ENCODE measurements at regions not wholly inside any gene's neighbourhood (a gene's known extent, or its start where the extent isn't known, plus 50 kb on each side); places are given as distances from the start of the nearest gene placed in this dataset.
"Not testable (repeated sequence)": the region's sequence is repeated elsewhere in the genome, so short reads cannot be mapped to it uniquely, and the experiment has no call there.

DNA sequence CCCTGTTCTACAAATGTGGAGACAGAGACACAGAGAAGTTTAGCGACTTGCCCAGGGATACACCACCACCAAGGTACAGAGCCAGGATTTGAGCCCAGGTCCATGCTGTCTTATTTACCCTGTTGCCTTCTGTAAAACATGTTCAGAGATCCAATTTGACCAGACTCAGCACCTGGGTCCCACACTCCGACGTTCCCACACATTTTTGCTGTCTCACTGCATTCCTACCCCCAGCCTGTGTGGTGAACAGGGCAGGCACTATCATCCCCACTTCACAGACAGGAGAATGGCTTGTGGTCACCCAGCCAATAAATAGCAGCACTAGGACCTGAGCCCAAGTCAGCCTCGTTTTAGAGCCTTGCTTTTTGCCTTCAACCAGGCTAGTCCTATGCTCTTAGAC, 102.8 kb downstream of the PJA1 start:
- no peak for DNase-seq (ENCODE audit: low read depth in 3 of 3)

GRCh38 chrX:69060631-69061408, 104.4 kb downstream of the PJA1 start:
- DNase-seq (ENCODE audit: low read depth in 3 of 3) = no peak

DNA sequence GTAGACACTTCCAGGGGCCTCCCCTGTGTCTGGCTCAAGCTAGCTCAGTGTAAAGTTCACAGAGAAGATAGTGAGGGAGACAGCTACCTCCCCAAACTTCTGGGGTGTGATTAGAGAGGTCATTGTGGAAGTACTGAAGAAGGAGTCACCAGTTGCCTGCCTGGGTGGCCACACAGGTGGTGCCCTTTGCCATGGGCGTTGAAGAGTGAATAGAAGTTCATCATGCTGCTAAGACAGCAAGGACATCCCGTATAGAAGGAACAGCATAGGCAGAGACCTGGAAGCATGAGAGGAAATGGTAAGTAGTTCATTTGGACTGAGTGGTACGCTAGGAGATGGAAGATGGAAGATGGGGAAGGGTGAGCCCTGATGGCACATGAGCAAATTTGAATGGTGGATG, 110.1 kb downstream of the PJA1 start:
- no peak for DNase-seq (ENCODE audit: low read depth in 3 of 3)

DNA sequence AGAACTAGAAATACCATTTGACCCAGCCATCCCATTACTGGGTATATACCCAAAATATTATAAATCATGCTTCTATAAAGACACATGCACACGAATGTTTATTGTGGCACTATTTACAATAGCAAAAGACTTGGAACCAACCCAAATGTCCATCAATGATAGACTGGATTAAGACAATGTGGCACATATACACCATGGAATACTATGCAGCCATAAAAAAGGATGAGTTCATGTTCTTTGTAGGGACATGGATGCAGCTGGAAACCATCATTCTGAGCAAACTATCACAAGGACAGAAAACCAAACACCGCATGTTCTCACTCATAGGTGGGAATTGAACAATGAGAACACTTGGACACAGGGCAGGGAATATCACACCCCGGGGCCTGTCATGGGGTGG, 110.8 kb downstream of the PJA1 start:
- not testable (repeated sequence) for DNase-seq (ENCODE audit: low read depth in 3 of 3)

GRCh38 chrX:69051901-69052300, 113.4 kb downstream of the PJA1 start:
- DNase-seq (ENCODE audit: low read depth in 3 of 3) = no peak

GRCh38 chrX:69050051-69050765, 115.0 kb downstream of the PJA1 start:
- no peak for DNase-seq (ENCODE audit: low read depth in 3 of 3)

GRCh38 chrX:69046996-69047490, 118.2 kb downstream of the PJA1 start:
- no peak for DNase-seq (ENCODE audit: low read depth in 3 of 3)

- DNase-seq (ENCODE audit: low read depth in 3 of 3) = no peak
Observed at GRCh38 chrX:69045616-69046345, 119.5 kb downstream of the PJA1 start.

GRCh38 chrX:69038816-69039215, 126.4 kb downstream of the PJA1 start:
- DNase-seq (ENCODE audit: low read depth in 3 of 3) = no peak

DNA sequence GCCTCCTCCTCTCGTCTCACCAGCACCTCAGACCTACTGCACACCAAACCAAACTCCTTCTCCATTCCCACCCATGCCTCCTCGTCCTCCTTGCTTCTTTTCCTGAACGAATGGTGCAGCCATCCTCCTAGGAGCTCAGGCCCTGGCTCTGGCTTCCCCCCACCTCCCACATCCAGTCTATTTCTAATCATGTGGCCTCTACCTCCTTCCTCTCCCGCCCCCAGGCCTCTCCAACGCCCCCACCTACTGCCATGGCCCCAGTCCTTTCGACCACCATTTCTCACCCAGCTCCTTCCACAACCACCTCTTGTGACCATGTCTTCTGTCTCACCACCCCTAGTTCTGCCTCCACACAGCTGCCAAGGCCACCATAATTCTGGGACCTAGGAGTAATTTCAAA, 127.1 kb downstream of the PJA1 start:
- no peak for DNase-seq (ENCODE audit: low read depth in 3 of 3)

- DNase-seq (ENCODE audit: low read depth in 3 of 3) = no peak
Observed at GRCh38 chrX:69037786-69038185, 127.5 kb downstream of the PJA1 start.

DNA sequence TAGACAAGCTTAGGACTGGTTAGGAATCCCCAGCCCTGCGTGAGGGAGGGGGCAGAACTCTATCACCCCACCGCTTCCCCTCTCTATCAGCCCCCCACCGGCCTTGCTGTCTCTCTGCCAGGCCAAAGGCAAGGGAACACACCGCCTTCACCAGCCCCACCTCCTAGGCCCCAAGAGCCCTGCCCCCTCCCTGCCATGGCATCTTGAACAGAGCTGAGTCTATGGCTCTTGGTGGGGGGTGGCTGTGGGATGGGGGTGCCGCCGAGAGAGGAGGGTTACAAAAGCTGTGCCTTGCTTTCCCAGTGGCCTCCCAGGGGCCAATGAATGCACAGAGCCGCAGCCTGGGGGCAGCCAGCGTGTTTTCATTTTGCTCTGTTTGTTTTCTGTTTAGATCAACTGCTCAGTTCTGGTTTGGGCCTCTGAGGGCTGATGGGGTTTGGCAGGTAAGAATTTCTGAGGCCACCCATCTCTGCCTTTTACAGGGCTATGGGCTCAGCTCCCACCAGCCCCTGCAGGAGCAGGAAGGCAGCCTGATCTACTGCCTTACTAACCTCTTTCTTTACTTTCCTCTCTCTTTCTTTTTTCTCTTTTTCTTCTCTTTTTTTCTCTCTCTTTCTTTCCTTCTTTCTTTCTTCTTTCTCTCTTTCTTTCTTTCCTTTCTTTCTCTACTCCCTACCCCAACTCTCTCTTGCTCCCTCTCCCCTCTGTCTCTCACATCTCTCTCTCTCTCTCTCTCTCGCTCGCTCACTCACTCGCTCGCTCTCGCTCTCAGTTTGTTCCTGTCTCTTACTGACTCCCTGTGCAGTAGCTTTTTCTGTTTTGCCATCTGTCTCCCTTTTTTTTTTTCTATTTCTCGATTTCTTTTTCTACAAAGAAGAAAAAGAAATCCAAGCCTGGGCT, 128.3 kb downstream of the PJA1 start:
- DNase-seq (ENCODE audit: low read depth in 3 of 3) = no peak

DNA sequence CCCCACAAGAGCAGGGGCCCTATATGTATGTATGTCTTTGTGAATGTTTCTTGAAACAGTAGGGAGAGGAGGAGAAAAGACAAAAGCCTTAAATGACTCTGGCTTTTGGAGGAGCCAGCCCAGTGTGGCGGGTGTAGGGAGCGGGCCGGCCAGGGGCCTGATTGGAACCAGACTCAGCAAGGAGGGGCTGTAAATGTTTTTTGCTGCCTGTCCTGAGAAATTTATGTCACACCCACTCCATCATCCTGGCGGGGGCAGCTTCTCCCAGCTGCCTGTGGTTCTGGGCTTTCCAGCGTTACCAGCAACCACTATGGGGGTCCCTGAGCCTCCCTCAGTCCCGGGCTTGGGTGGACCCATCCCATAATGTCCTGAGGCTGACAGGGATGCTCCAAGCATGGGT, 130.8 kb downstream of the PJA1 start:
- no peak for DNase-seq (ENCODE audit: low read depth in 3 of 3)

GRCh38 chrX:69033936-69034335, 131.3 kb downstream of the PJA1 start:
- no peak for DNase-seq (ENCODE audit: low read depth in 3 of 3)

DNA sequence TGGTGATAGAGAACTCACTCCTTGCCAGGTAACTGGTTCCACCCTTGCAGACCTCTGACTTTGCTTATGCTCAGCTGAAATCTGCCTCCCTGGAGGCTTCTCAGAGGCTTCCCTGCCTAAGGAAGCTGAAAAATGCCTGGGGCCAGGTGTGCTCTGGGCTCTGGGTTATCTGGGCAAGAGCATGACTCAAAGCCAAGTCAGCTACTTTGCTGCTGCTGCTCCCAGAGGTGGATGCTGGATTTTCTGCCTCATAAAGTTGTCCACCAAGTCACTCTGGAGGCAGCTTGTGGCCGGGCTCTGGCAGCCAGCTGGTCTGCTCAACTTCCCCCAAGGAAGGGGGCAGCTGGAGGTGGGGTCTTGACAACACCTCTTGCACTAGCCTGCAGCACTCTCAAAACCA, 132.7 kb downstream of the PJA1 start:
- DNase-seq (ENCODE audit: low read depth in 3 of 3) = no peak

GRCh38 chrX:69031971-69032391, 133.3 kb downstream of the PJA1 start:
- DNase-seq (ENCODE audit: low read depth in 3 of 3) = no peak

- DNase-seq (ENCODE audit: low read depth in 3 of 3) = no peak
Observed at GRCh38 chrX:69031181-69031580, 134.1 kb downstream of the PJA1 start.

- no peak for DNase-seq (ENCODE audit: low read depth in 3 of 3)
Observed at GRCh38 chrX:69029771-69030170, 135.5 kb downstream of the PJA1 start.

GRCh38 chrX:69028761-69029120, 136.5 kb downstream of the PJA1 start:
- no peak for DNase-seq (ENCODE audit: low read depth in 3 of 3)

DNA sequence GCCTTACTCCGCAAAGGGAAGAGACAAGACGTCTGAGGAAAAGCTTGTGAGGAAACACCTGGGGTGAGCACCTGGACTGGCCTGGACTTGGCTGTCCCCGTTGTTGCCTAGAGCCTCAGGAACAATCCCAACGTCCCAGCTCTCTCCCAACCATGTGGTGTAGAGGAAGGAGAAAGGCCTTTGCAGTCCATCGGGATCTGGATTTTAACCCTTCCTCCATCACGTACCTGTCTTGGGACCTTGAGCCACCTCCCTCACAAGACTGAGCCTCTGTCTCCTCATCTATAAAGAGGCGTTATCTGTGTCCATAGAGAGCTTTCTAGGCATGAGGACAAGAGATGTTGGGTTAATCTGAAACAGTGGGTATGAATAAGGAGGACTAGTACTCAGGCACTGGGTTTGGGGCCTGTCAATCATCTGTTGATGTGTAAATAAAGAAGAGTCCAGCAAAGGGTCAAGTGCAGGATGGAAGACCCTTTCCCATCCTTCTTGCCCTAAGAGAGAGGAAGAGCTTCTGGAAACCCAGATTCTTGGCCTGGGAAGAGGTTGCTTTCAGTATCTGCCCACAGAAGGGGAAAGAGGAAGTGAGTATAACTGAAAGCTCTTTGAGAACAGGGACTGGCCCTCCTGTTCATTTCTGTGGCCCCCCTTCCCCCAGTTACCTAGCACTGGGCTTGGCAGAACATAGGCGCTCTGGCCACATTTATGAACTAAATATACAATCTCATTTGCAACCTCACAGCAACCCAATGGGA, 137.1 kb downstream of the PJA1 start:
- DNase-seq (ENCODE audit: low read depth in 3 of 3) = no peak
